ENCODE measurements at regions not wholly inside any gene's neighbourhood (a gene's known extent, or its start where the extent isn't known, plus 50 kb on each side); places are given as distances from the start of the nearest gene placed in this dataset.

- Histone ChIP-seq H3K36me3 (no peaks in the 10 kb centered on the region), H3K4me1 (ENCODE audit: control insufficient read depth in 1 of 2, low read depth in 2 of 2) (peaks cover 14 to 47% of the 10 kb centered on the region in 2 donors), H3K9me3 (no peaks in the 10 kb centered on the region), H3K27me3 (replicated peaks; ENCODE audit: insufficient read depth) (no peaks in the 10 kb centered on the region), H3K27ac (peak overlapping the region; percentile 95 to 97), H3K4me3 (no peak overlapping the region)
- peak; percentile 33 for TF ChIP-seq CTCF (IDR thresholded peaks at IDR 0.05)
- ATAC-seq (ENCODE audit: insufficient number of reproducible peaks, low FRiP score, low read depth), result peak; percentile 87
- DNase-seq (ENCODE audit: low spot score), result peak; percentile 83
These were observed 174.5 kb upstream of the MAP1B start for GRCh38 chr5:71932655-71933338.

- ATAC-seq (ENCODE audit: insufficient number of reproducible peaks, low FRiP score, low read depth) (no peak), DNase-seq (ENCODE audit: low spot score) (no peak)
- Histone ChIP-seq H3K27me3 (replicated peaks; ENCODE audit: insufficient read depth) (no peaks in the 10 kb centered on the region), H3K4me3 (no peak overlapping the region), H3K9me3 (no peaks in the 10 kb centered on the region), H3K4me1 (ENCODE audit: control insufficient read depth in 1 of 2, low read depth in 2 of 2) (peaks cover 14 to 57% of the 10 kb centered on the region in 2 donors), H3K36me3 (no peaks in the 10 kb centered on the region), H3K27ac (peak overlapping the region; percentile 95 to 97)
- no peak for TF ChIP-seq CTCF (IDR thresholded peaks at IDR 0.05)
These were observed 173.0 kb upstream of the MAP1B start for GRCh38 chr5:71934322-71934721.

- H3K9me3 ChIP-seq, result no peaks in the 10 kb centered on the region
- H3K36me3 ChIP-seq, result no peaks in the 10 kb centered on the region
- no peak overlapping the region for H3K4me3 ChIP-seq
- H3K27ac ChIP-seq, result no peak overlapping the region
- H3K27me3 ChIP-seq (replicated peaks; ENCODE audit: insufficient read depth), result no peaks in the 10 kb centered on the region
- TF ChIP-seq CTCF (IDR thresholded peaks at IDR 0.05), result no peak
- ATAC-seq (ENCODE audit: insufficient number of reproducible peaks, low FRiP score, low read depth), result no peak
- H3K4me1 ChIP-seq (ENCODE audit: control insufficient read depth in 1 of 2, low read depth in 2 of 2), result peaks cover 5 to 35% of the 10 kb centered on the region in 2 donors
- DNase-seq (ENCODE audit: low spot score), result no peak
These were observed 169.2 kb upstream of the MAP1B start for GRCh38 chr5:71937921-71938698.

GRCh38 chr5:71938895-71939294, 168.4 kb upstream of the MAP1B start:
- Histone ChIP-seq H3K4me3 (no peak overlapping the region), H3K9me3 (no peaks in the 10 kb centered on the region), H3K36me3 (no peaks in the 10 kb centered on the region), H3K27ac (no peak overlapping the region), H3K27me3 (replicated peaks; ENCODE audit: insufficient read depth) (no peaks in the 10 kb centered on the region), H3K4me1 (ENCODE audit: control insufficient read depth in 1 of 2, low read depth in 2 of 2) (peaks cover 0 to 27% of the 10 kb centered on the region in 2 donors)
- no peak for ATAC-seq (ENCODE audit: insufficient number of reproducible peaks, low FRiP score, low read depth)
- no peak for TF ChIP-seq CTCF (IDR thresholded peaks at IDR 0.05)
- DNase-seq (ENCODE audit: low spot score), result no peak

- DNase-seq (ENCODE audit: low spot score), result no peak
- ATAC-seq (ENCODE audit: insufficient number of reproducible peaks, low FRiP score, low read depth), result no peak
- Histone ChIP-seq H3K27ac (no peak overlapping the region), H3K36me3 (no peaks in the 10 kb centered on the region), H3K27me3 (replicated peaks; ENCODE audit: insufficient read depth) (no peaks in the 10 kb centered on the region), H3K4me3 (no peak overlapping the region), H3K4me1 (ENCODE audit: control insufficient read depth in 1 of 2, low read depth in 2 of 2) (peaks cover 0 to 20% of the 10 kb centered on the region in 2 donors), H3K9me3 (no peaks in the 10 kb centered on the region)
- no peak for TF ChIP-seq CTCF (IDR thresholded peaks at IDR 0.05)
These were observed 167.6 kb upstream of the MAP1B start for GRCh38 chr5:71939452-71940230.
